8988T (cell line): ENCODE measurements at regions not wholly inside any gene's neighbourhood (a gene's known extent, or its start where the extent isn't known, plus 50 kb on each side); places are given as distances from the start of the nearest gene placed in this dataset.

ENCODE experiments used
- DNase-seq: peaks from one replicate; pipeline ENCODE4 v3.0.0; 2011

- no peak for DNase-seq
Measured at GRCh38 chr4:18292411-18292810, 270.9 kb upstream of the LCORL start.

DNA sequence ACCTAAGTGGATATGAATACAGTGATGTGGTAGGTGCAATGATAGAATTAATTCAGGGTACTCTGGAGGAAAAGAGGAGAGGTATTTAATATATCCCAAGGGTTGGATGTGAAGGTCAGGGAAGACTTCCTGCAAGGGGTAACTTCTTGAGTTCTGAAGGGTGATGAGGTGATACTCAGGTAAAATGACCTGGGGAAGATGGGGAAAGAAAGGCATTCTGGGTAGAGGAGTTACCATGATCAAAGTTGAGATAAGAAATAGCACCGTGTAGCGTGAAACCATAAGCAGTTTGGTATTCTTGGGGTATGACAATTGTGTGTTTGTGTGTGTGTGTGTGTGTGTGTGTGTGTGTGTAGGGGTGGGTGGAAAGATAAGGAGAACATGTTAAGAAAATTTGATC, 270.4 kb upstream of the LCORL start:
- no peak for DNase-seq

DNA sequence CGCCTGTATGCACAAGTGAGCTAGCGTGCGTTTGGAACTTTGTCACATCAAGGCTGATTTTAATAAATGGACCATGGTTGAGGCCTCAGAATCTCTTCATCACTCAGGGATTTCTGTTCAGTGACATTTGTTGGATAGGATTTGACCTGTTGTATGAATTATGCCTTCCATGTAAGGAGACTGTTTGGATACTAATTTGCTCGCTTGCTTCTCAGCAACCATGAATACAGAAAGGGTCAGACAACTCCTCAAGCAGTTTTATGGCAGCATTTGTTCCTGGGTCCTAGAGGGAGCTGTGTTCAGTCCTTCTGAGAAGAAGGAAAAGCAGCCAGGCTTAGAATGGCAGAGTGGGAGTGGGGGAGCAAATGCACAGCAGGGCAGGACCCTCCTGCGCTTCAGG, 269.7 kb upstream of the LCORL start:
- DNase-seq = no peak

GRCh38 chr4:18285357-18285756, 263.8 kb upstream of the LCORL start:
- no peak for DNase-seq

GRCh38 chr4:18278244-18278643, 256.7 kb upstream of the LCORL start:
- no peak for DNase-seq

DNA sequence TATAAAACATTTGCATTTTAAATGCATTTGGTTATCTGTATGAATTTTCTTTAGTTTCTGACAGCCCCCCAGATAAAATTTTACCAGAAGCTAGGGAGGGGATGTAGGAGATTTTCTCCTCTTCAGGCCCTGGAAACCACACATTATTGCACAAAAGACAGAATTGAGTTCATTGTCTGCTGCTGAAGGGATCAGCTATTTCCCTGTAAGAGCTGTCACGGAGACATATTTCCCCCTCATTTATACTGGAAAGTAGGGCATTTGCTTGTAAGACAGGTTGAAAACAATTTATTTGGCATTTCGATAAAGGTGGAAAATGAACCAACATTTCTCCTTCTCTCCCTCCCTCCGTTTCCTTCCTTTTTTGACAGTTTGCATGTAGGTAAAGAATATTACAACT, 241.3 kb upstream of the LCORL start:
- DNase-seq = no peak

DNA sequence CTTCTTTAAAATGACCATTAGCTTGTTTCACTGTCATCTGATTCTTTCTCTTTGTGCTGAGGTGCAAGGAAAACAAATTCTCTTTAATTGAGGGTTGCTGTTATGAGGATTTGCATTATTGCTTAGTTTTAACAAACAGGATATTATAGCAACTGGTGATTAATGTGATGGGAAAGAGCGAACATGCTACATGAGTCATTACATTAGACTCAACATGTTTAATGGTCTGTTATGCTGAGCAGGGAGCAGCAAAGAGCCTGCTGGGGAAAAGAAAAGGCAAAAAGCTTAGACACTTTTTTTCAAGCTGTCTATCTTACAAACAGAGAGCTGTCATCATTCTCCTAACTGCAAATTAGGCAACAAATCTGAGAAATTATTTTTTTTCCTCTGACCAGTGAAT, 230.5 kb upstream of the LCORL start:
- DNase-seq = no peak

DNA sequence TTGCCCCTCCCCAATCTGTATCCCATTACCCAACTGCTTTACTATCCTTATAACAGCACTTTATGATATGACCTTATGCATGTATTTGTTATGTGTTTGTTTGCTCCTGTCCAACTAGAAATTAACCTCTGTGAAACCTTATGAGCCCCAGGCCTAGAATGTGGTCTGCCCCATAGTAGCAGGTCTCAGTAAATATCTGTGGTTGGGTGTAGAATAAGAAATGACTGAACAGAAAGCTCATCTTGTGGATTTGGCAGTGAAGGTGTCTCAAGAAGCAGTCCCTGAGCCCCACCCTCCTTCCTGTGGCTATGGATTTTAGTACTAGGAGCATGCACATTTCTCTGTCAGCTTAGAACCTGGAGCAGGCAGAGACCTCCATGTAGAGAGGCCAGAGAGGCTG, 229.0 kb upstream of the LCORL start:
- DNase-seq = no peak

DNA sequence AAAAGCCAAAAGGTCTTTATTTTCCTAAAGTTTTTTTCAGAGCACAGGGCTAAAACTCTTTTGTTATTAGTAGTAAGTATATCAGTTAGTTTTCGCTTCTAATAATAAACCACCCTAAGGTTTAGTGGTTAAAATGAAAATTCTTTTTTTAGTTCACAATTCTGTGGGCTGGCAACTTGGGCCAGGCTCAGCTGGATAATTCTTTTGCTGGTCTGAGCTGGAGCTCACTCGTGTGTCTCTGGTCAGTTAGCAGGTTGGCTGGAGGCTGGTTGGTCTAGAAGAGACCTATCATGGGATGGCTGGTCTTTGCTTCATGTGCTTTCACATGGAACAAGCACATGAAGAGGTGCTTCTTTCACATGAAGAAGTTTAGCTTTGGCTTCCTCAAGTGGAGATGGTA, 227.1 kb upstream of the LCORL start:
- DNase-seq = no peak

- no peak for DNase-seq
Measured at GRCh38 chr4:18247189-18247588, 225.6 kb upstream of the LCORL start.

- DNase-seq = no peak
Measured at GRCh38 chr4:18242919-18243693, 221.6 kb upstream of the LCORL start.

DNA sequence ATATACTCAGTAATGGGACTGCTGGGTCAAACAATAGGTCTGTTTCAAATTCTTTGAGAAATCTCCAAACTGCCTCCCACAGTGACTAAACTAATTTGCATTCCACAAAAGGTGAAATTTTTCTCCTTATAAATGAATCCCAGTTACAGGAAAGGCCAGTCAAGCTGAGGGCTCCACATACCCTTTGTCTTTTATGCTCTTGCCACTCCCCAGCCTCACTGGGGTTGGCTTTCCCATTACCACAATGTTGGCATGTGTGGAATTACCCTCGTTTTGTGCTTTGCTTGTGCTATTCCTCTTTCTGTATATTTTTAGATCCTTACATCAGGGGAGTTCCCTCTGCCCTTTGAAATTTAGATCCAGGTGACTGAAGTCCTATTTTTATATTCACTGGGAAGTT, 220.2 kb upstream of the LCORL start:
- no peak for DNase-seq

DNA sequence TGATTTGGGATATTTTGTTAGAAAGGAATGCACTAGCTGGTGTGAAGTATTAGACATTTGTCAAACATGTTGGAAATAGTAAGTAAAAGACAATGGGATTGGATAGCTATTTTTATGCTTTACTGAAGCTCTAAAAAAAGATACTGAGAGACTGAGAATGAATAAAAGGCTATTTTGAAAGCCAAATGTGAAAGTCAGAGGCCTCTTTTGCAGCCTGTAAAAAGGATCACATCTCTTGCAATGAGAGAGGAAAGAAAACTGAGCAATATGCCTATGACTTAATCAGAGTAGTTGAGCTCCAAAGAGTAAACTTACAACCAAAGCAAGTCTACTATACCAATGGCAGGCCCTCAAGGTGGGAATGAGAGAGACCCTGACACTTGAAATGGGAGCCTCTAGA, 212.6 kb upstream of the LCORL start:
- no peak for DNase-seq

- no peak for DNase-seq
Measured at GRCh38 chr4:18231726-18232125, 210.2 kb upstream of the LCORL start.

DNA sequence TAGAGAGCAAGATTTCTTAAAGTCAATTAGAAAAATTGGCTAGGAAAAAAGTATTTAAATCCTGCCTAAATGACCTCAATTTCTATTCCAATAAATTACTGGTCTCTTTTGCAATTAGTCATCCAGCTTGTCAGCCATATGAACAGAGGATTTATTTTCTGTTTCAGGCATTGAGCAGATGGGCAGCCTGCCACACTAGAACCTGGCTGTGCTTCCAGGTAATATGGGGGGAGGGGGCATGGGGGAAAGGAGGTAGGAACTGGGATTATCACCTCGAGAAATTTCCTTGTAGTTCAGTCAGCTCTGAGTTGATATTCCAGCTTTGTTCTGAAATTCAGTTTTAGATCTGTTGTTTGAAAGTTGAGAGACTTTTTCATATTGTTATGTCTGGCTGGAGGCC, 206.3 kb upstream of the LCORL start:
- no peak for DNase-seq

DNA sequence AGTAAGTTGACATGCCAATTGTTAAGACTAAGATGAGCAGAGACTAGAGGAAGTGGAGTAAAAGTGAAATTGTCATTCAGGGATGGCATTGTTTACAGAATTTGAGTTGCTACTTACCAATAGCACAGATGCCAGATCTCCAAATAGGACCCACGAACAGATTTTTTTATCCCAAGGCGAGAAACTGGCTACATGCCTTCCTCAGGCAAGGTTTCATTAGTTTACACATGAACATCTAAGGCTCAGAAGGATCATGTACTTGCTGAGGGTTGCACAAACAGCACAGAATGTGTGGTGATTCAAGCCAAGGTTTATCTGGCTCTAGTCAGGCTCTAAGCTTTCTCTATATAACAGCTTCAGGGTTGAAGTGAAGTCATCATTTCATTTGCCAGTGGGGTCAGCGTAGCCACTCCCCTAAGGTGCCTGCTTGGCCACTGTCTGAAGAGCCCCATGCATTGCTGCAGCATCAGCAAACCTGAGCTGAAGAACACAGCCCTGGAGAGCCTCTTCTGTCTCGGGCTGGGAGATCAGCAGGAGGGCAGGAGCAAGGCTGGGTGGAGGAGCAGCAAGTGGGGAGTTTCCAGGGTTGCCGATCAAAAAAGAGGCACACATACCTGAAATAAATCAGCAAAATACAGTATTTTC, 193.0 kb upstream of the LCORL start:
- DNase-seq = no peak

DNA sequence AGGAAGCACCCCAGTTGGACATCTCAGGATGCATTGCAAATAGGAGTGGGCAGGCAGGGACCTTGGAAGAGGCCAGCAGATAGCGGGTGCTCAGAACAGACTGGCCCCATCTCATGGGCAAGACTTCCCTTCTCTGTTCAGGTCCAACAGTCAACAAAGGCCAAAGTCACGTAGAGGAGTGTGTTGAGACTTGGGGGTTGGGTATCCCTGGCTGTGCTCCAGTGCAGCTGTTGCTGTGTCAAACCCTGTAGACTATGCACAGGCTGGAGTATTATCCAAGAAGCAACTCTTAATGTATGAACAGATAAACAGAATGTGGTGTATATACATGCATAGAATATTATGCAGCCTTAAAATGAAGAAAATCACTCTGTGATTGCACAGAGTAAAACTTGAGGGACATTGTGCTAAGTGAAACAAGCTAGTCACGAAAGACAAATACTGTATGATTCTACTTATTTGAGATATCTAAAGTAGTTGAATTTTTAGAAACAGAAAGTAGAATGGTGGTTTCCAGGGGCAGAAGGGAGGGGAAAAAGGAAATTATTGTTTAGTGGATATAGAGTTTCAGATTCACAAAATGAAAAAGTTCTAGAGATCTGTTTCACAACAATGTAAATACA, 192.1 kb upstream of the LCORL start:
- DNase-seq = no peak

- DNase-seq = no peak
Measured at GRCh38 chr4:18209448-18209847, 187.9 kb upstream of the LCORL start.

- DNase-seq = no peak
Measured at GRCh38 chr4:18203966-18204365, 182.4 kb upstream of the LCORL start.

DNA sequence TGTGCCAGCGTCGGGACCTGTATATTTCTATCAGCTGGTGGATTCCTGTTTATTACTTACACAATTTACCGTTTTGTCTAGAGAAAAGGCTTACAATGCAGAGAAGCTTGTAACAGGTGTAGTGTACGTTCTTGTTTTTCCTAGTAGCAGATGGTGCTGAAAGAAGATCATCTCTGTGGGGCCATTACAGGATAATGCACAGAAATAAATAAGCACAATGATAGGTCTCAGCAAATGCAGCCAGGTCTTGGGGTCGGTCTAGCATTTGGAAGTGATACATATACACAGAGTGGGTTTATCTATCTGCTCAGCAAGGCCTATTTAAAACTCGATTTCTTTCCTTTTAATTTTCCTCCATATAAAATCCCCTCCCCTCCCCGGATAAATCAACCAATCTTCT, 180.9 kb upstream of the LCORL start:
- DNase-seq = no peak

GRCh38 chr4:18201885-18202284, 180.3 kb upstream of the LCORL start:
- no peak for DNase-seq

- DNase-seq = no peak
Measured at GRCh38 chr4:18198653-18199052, 177.1 kb upstream of the LCORL start.

DNA sequence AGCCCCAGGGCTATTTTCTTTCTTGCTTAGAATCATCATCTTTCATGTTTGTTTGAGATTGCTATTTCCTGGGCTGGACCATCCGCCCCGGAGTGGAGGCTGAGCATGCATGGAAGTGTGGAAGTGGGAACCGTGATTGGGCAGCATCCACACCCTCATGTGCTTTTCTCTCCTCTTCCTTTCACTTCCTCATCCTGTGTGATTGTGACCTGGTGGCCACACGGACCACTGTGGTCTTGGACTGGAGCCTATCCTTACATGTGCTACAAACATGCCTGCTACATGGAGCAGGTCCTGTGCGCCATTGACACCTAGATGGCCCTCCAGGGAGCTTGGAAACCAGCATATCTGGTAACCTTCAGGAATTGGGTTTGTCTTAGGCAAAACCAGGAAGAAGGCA, 175.9 kb upstream of the LCORL start:
- no peak for DNase-seq

- no peak for DNase-seq
Measured at GRCh38 chr4:18194278-18194677, 172.7 kb upstream of the LCORL start.

DNA sequence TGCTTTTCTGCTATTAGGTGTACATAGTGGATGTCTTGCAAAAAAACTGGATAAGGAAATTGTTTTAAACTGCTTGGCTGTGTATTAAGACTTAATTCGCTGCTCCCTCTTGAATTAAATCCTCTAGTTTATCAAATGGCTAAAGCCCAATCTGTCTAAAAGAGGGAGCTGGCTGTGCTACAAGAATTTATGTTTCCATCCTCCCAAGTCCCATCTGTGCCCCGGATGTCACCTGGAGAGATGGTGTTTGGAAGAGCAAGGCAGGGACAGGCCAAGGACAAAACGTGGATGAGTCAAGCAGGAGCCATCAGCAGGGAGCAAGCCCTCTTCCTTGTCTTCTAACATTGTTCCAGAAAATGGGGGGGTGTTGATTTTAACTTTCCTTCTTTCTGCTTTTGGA, 171.3 kb upstream of the LCORL start:
- no peak for DNase-seq
